OCI-LY1 (cell line): ENCODE measurements at regions not wholly inside any gene's neighbourhood (a gene's known extent, or its start where the extent isn't known, plus 50 kb on each side); places are given as distances from the start of the nearest gene placed in this dataset.

Source experiments
- H2AFZ ChIP-seq: fragments of 200-600 bp; sonication (generic), shearing (Covaris generic); 2 replicates; pipeline ENCODE4 v1.6.0; 2014; ENCODE audit warnings: antibody characterized with exemption, mild to moderate bottlenecking, low read length
- H3F3A ChIP-seq: fragments of 200-600 bp; sonication (generic), shearing (Covaris generic); 2 replicates; pipeline ENCODE4 v1.6.0; 2014; ENCODE audit warnings: mild to moderate bottlenecking, antibody characterized with exemption, low read length, moderate library complexity; ENCODE audit not compliant: insufficient read depth
- H3K27ac ChIP-seq: fragments of 200-600 bp; sonication (generic); 2 replicates; pipeline ENCODE4 v1.5.1; 2014; ENCODE audit warnings: low read length, mixed run types, mild to moderate bottlenecking, low read depth; ENCODE audit not compliant: poor library complexity, severe bottlenecking
- H3K27me3 ChIP-seq: fragments of 200-600 bp; sonication (generic); 2 replicates; pipeline ENCODE4 v1.6.0; 2014; ENCODE audit warnings: antibody characterized with exemption, mild to moderate bottlenecking, low read length, moderate library complexity; ENCODE audit not compliant: insufficient read depth
- H3K36me3 ChIP-seq: fragments of 200-600 bp; sonication (generic); 2 replicates; pipeline ENCODE4 v1.6.1; 2014; ENCODE audit warnings: mild to moderate bottlenecking, antibody characterized with exemption, low read length, moderate library complexity, mixed read lengths; ENCODE audit not compliant: insufficient read depth
- H3K4me1 ChIP-seq: fragments of 200-600 bp; sonication (generic); 2 replicates; pipeline ENCODE4 v1.5.1; 2014; ENCODE audit warnings: mild to moderate bottlenecking, low read length, moderate library complexity; ENCODE audit not compliant: insufficient read depth, severe bottlenecking
- H3K4me2 ChIP-seq: fragments of 200-600 bp; sonication (generic), shearing (Covaris generic); 2 replicates; pipeline ENCODE4 v1.6.1; 2014; ENCODE audit warnings: low read length
- H3K4me3 ChIP-seq: fragments of 200-600 bp; sonication (generic); 2 replicates; pipeline ENCODE4 v1.5.1; 2014; ENCODE audit warnings: low read length, low read depth, mild to moderate bottlenecking, mixed read lengths; ENCODE audit not compliant: poor library complexity, severe bottlenecking
- H3K79me2 ChIP-seq: fragments of 200-600 bp; shearing (Covaris generic); 2 replicates; pipeline ENCODE4 v1.6.1; 2016; ENCODE audit warnings: mixed run types, low read length, mixed read lengths; ENCODE audit not compliant: insufficient read depth
- H3K9ac ChIP-seq: fragments of 200-600 bp; sonication (generic), shearing (Covaris generic); 2 replicates; pipeline ENCODE4 v1.6.1; 2014; ENCODE audit warnings: mild to moderate bottlenecking, low read length, mixed read lengths
- H3K9me2 ChIP-seq: fragments of 200-600 bp; sonication (generic), shearing (Covaris generic); 2 replicates; pipeline ENCODE4 v1.6.1; 2014; ENCODE audit warnings: low read depth, mild to moderate bottlenecking, low read length, mixed read lengths
- H3K9me3 ChIP-seq: fragments of 200-600 bp; shearing (Covaris generic); 2 replicates; pipeline ENCODE4 v1.6.1; 2014; ENCODE audit warnings: low read length, mixed read lengths
- H4K20me1 ChIP-seq: fragments of 200-600 bp; sonication (generic), shearing (Covaris generic); 2 replicates; pipeline ENCODE4 v1.6.0; 2016; ENCODE audit warnings: mild to moderate bottlenecking, low read length; ENCODE audit not compliant: insufficient read depth
- EZH2 ChIP-seq: fragments of 200-600 bp; sonication (generic), shearing (Covaris generic); IDR thresholded peaks from 2 replicates; pipeline ENCODE4 v1.8.0; 2017; ENCODE audit warnings: borderline replicate concordance, mixed run types, mild to moderate bottlenecking, antibody characterized with exemption, low read length, moderate library complexity, mixed read lengths
- TF ChIP-seq, protein P1 (sequence below): fragments of 200-600 bp; sonication (generic), shearing (Covaris generic); IDR thresholded peaks from 2 replicates; pipeline ENCODE4 v1.5.1; 2017; ENCODE audit warnings: mild to moderate bottlenecking, antibody characterized with exemption, low read length, moderate library complexity, mixed read lengths

DNA sequence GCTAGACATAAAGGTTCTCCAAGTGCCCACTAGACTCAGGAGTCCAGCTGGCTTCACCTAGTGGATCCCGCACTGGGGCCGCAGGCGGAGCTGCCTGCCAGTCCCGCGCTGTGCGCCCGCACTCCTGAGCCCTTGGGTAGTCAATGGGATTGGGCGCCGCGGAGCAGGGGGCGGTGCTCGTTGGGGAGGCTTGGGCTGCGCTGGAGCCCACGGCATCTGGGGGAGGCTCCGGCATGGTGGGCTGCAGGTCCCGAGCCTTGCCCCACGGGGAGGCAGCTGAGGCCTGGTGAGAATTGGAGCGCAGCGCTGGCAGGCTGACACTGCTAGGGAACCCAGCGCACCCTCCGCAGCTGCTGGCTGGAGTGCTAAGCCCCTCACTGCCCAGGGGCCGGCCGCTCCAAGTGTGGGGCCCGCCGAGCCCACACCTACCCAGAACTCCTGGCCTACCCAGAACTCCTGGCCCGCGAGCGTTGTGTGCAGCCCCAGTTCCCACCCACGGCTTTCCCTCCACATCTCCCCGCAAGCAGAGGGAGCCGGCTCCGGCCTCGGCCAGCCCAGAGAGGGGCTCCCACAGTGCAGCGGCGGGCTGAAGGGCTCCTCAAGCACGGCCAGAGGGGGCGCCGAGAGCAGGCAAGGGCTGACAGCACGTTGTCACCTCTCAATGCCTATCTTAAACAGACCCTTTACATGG lies 260.7 kb upstream of the DMRT1 start:
- no peaks in the 10 kb centered on the region for H3F3A ChIP-seq
- H3K4me2 ChIP-seq, result no peak overlapping the region
- H2AFZ ChIP-seq, result no peak overlapping the region
- TF ChIP-seq, protein P1, sequence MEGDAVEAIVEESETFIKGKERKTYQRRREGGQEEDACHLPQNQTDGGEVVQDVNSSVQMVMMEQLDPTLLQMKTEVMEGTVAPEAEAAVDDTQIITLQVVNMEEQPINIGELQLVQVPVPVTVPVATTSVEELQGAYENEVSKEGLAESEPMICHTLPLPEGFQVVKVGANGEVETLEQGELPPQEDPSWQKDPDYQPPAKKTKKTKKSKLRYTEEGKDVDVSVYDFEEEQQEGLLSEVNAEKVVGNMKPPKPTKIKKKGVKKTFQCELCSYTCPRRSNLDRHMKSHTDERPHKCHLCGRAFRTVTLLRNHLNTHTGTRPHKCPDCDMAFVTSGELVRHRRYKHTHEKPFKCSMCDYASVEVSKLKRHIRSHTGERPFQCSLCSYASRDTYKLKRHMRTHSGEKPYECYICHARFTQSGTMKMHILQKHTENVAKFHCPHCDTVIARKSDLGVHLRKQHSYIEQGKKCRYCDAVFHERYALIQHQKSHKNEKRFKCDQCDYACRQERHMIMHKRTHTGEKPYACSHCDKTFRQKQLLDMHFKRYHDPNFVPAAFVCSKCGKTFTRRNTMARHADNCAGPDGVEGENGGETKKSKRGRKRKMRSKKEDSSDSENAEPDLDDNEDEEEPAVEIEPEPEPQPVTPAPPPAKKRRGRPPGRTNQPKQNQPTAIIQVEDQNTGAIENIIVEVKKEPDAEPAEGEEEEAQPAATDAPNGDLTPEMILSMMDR, result no peak
- no peak for TF ChIP-seq EZH2
- no peaks in the 10 kb centered on the region for H4K20me1 ChIP-seq
- H3K79me2 ChIP-seq, result no peaks in the 10 kb centered on the region
- no peaks in the 10 kb centered on the region for H3K9me3 ChIP-seq
- H3K27ac ChIP-seq, result no peak overlapping the region
- H3K4me1 ChIP-seq, result peaks cover 13% of the 10 kb centered on the region
- no peaks in the 10 kb centered on the region for H3K27me3 ChIP-seq
- H3K36me3 ChIP-seq, result no peaks in the 10 kb centered on the region
- no peak overlapping the region for H3K9ac ChIP-seq
- no peak overlapping the region for H3K4me3 ChIP-seq
- H3K9me2 ChIP-seq, result no peaks in the 10 kb centered on the region

DNA sequence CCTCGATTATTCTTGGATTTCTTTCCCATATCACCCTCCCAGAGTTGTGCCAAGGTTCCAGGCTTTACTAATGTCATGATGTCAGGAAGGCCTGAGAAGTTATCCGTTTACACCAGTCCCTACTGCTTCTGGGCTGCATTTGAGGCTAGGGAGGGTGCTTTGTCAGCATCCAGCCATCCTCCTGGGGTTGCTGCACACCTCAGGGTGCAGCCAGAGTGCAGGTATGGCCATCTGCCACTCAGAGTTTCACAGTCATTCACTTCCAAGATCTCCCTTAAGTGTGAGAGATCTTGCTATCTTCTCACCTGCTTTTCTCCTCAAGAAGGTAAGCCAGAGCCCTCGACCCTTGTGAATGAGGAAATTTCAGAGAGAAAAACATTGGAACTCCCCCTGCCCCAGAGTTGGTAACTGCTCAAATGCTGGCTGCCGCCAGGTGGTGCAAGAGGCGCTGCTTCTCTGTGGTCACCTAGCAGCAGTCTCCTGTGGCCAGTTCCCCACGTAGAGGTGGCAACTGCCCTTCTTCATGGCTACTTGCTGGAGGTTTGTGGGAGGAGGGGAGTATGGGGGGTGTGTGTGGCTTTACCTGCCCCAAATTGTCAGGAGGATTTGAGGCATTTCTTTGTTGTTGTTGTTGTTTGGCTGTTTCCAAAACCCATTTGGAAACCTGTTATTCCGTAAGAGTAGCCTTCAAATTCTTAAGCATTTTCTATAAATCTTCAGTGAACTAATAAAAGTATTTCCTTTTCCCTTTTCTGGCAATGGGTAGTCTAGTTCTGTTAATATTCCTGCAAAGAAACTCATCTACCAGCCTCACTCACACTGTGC lies 259.6 kb upstream of the DMRT1 start:
- no peak overlapping the region for H3K9ac ChIP-seq
- H3K4me3 ChIP-seq, result no peak overlapping the region
- H3K9me3 ChIP-seq, result no peaks in the 10 kb centered on the region
- no peaks in the 10 kb centered on the region for H3K27me3 ChIP-seq
- no peak overlapping the region for H2AFZ ChIP-seq
- no peaks in the 10 kb centered on the region for H3K9me2 ChIP-seq
- TF ChIP-seq, protein P1, result peak; percentile 79
- no peak for TF ChIP-seq EZH2
- H3K79me2 ChIP-seq, result no peaks in the 10 kb centered on the region
- no peaks in the 10 kb centered on the region for H4K20me1 ChIP-seq
- H3K4me2 ChIP-seq, result no peak overlapping the region
- H3K4me1 ChIP-seq, result peaks cover 21% of the 10 kb centered on the region
- H3K36me3 ChIP-seq, result no peaks in the 10 kb centered on the region
- H3F3A ChIP-seq, result no peaks in the 10 kb centered on the region
- no peak overlapping the region for H3K27ac ChIP-seq

DNA sequence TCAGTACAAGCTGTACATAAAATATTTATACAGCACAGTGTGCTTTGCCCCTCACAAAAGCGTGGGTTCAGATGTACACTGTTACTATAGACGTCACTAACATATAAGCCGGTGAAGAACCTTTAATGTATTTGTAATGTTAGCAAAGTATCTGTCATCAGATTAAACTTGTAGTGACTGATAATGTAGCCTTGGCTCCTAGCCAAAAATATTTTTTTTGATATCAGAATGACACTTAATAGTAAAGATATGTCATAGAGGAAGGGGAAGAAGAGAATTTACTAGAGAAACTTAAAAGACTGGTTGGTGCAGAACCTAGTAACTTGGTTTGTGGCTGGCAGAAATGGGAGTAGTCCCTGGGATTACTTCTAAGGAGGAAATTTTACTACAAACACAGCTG lies 258.7 kb upstream of the DMRT1 start:
- no peaks in the 10 kb centered on the region for H4K20me1 ChIP-seq
- H3K9me2 ChIP-seq, result no peaks in the 10 kb centered on the region
- H2AFZ ChIP-seq, result no peak overlapping the region
- H3K79me2 ChIP-seq, result no peaks in the 10 kb centered on the region
- H3K36me3 ChIP-seq, result no peaks in the 10 kb centered on the region
- H3K27ac ChIP-seq, result no peak overlapping the region
- no peaks in the 10 kb centered on the region for H3F3A ChIP-seq
- no peak overlapping the region for H3K9ac ChIP-seq
- H3K4me2 ChIP-seq, result no peak overlapping the region
- H3K9me3 ChIP-seq, result no peaks in the 10 kb centered on the region
- no peak overlapping the region for H3K4me3 ChIP-seq
- H3K27me3 ChIP-seq, result no peaks in the 10 kb centered on the region
- peaks cover 26% of the 10 kb centered on the region for H3K4me1 ChIP-seq
- TF ChIP-seq EZH2, result no peak
- TF ChIP-seq, protein P1, result no peak
